22Rv1 (cell line): ENCODE measurements at regions not wholly inside any gene's neighbourhood (a gene's known extent, or its start where the extent isn't known, plus 50 kb on each side); places are given as distances from the start of the nearest gene placed in this dataset.

Source experiments
- CTCF ChIP-seq: fragments of 450-650 bp; IDR thresholded peaks from 2 replicates; pipeline ENCODE4 v1.5.1; 2017; ENCODE audit warnings: mild to moderate bottlenecking
- ZFX ChIP-seq: fragments of 450-650 bp; IDR thresholded peaks from 2 replicates; pipeline ENCODE4 v1.6.1; 2017; ENCODE audit warnings: antibody characterized with exemption, borderline replicate concordance

- TF ChIP-seq CTCF = no peak
- no peak for TF ChIP-seq ZFX
These were observed 734.5 kb upstream of the LRRN3 start for GRCh38 chr7:110356438-110356837.
